Large intestine (tissue), 3 donors: ENCODE measurements at regions not wholly inside any gene's neighbourhood (a gene's known extent, or its start where the extent isn't known, plus 50 kb on each side); places are given as distances from the start of the nearest gene placed in this dataset.
"Not testable (repeated sequence)": the region's sequence is repeated elsewhere in the genome, so short reads cannot be mapped to it uniquely, and the experiment has no call there.

Experiments used
- DNase-seq, 2 donors: peaks; one replicate each; pipeline versions ENCODE4 v3.0.0 to v3.0.0-alpha.2; 2013
- H3K27ac ChIP-seq: one replicate; pipeline ENCODE4 v1.5.1; 2013; ENCODE audit warnings: low read length
- H3K27me3 ChIP-seq: 2 replicates; pipeline ENCODE4 v1.6.1; 2013; ENCODE audit warnings: low read length; ENCODE audit not compliant: control insufficient read depth, insufficient read depth
- H3K36me3 ChIP-seq: 2 replicates; pipeline ENCODE4 v1.6.1; 2013; ENCODE audit warnings: low read length; ENCODE audit not compliant: control insufficient read depth, insufficient read depth
- H3K4me1 ChIP-seq: one replicate; pipeline ENCODE4 v1.6.1; 2013; ENCODE audit warnings: low read length; ENCODE audit not compliant: control insufficient read depth, insufficient read depth
- H3K4me3 ChIP-seq: one replicate; pipeline ENCODE4 v1.5.1; 2013; ENCODE audit warnings: low read length
- H3K9me3 ChIP-seq: one replicate; pipeline ENCODE4 v1.6.1; 2013; ENCODE audit warnings: mild to moderate bottlenecking, low read depth, low read length, moderate library complexity; ENCODE audit not compliant: control insufficient read depth
- WGBS: methylation state at CpG from one replicate; pipeline ENCODE4 v1.1.5; 2013; ENCODE audit warnings: low lambda C conversion rate; ENCODE audit not compliant: insufficient coverage; 5-methylcytosine and 5-hydroxymethylcytosine counted together

DNA sequence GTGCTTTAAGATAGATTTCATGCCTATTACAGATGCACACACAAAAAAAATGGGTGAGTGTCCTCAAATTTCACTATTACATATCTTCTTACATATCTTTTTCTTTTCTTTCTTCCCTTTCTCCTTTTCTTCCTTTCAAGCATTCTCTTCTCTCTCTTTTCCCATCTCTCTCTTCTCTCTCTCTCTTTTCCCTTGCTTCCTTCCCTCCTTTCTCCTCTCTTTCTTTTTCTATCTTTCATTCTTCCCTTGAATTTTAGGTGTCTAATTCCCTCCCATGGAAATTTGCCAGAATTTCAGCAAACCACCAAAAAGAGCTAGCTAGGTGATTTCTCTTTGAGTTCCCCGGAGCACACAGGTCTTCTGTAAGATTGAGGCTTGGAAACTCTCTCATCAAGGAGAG lies 395.3 kb upstream of the RUNX1 start:
- no peak for DNase-seq
- no CpG with 5 or more reads among the region's 1 CpG for WGBS
- no peaks in the 10 kb centered on the region for H3K9me3 ChIP-seq

DNA sequence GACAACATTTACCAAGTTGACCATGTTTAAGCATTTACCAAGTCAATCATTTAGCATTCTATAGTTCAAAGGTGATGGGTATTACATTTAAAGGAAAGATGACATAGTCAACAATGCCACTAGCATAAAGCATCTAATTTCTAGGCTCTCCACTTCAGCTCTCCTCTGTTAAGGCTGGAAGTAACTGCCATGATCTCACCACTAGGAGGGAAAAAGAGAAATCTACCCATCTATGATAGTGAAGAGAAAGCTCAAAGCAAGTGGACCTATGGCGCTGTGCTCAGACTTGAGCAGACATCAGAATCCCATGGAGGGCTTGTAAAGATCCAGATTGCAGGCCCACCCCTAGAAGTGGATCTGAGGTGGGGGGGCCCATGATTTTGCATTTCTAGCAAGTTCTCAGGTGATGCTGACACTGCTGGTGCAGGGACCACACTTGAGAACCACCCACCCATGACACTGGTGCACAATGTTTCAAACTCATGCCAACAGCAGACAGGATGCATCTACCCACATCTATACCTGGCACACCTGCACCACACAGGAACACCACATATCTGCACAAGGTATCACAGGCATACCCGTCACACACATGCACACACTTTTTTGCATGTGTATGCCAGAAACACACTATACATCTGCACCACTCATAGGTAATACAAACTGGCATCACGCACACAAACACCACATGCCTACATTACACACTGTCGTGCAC lies 392.9 kb upstream of the RUNX1 start:
- Histone ChIP-seq H3K4me3 (no peak overlapping the region), H3K36me3 (no peaks in the 10 kb centered on the region), H3K27me3 (no peaks in the 10 kb centered on the region), H3K27ac (no peak overlapping the region), H3K4me1 (peaks cover 6% of the 10 kb centered on the region), H3K9me3 (no peaks in the 10 kb centered on the region)
- DNase-seq = no peak
- WGBS = no CpG with 5 or more reads among the region's 4 CpGs

More for the DNA sequence above, 395.3 kb upstream of the RUNX1 start:
- Histone ChIP-seq H3K4me3 (no peak overlapping the region), H3K36me3 (no peaks in the 10 kb centered on the region), H3K4me1 (no peaks in the 10 kb centered on the region), H3K27ac (no peak overlapping the region), H3K27me3 (no peaks in the 10 kb centered on the region)

DNA sequence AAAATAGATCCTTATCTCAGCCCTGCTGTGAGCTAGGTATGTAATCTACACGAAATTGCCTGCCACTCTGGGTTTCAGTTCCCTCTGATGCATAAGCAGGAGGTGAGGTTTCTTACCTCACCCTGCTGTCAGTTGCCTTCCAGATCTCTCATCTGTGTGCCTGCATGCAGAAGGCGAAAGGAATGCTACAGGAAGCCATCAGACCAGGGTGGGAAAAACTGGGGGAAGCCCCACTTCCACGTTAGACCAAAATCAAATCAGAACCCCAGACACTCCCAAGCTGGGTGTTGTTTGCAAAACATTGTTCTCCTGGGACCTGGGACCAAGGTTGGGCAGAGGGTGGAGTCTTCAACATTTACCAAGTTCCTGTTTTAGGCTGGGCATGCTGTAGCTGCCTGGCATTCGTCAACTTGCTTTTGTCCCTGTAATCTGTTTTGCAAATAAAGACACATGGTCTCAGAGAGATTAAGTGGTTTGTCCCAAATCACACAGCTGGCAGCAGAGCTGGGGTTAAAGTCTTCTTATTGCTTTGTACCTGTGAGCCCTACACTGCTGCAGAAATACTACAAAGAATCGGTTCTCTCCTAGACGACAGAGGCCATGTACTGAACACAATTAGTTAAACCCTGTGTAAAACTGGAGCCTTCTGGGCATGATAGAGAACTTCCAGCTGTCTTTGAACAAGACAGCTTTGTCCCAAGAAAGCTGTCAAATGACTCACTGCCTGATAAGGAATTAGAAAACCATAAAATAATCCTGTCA lies 389.7 kb upstream of the RUNX1 start:
- no peaks in the 10 kb centered on the region for H3K27me3 ChIP-seq
- peak; percentile 20 to 72 for DNase-seq
- H3K27ac ChIP-seq = peak overlapping the region; percentile 46
- H3K4me1 ChIP-seq = peaks cover 6% of the 10 kb centered on the region
- H3K9me3 ChIP-seq = no peaks in the 10 kb centered on the region
- no peak overlapping the region for H3K4me3 ChIP-seq
- WGBS = no CpG with 5 or more reads among the region's 6 CpGs
- no peaks in the 10 kb centered on the region for H3K36me3 ChIP-seq

DNA sequence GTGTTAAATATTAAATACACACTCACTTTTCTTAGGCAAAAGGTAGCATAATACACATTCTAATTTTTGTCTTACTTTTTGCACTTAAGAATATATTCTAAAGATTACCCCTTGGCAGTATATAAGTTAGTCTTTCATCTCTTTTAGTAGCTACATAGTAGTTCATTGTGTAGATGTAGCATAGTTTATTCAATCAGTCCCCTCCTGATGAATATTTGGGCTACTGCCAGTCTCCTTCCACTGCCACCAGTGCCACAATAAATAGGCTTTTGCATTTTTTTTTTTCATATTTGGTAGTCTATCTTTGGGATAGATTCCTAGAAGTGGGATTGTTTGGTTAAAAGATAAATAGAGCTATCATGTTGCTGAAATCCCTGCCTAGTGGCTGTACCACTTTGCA lies 388.8 kb upstream of the RUNX1 start:
- peaks cover 2% of the 10 kb centered on the region for H3K9me3 ChIP-seq
- H3K27me3 ChIP-seq = no peaks in the 10 kb centered on the region
- no peak overlapping the region for H3K27ac ChIP-seq

DNA sequence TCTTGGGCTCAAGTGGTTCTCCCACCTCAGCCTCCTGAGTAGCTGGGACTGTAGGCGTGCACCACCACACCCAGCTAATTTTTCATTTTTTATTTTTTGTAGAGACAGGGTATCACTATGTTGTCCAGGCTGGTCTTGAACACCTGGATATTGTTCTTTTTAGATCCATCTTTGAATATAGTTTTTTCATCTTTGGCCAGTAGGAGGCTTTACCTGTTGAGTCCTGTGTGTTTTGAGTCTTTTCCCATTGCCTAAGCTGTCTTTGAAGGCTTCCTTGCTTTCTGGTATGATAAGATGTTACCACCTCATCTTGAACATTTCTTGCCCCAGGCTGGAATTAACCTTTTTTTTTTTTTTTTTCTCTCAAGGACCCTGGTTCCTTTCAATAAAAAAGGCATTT lies 387.8 kb upstream of the RUNX1 start:
- Histone ChIP-seq H3K4me1 (peaks cover 6% of the 10 kb centered on the region), H3K9me3 (peaks cover 6% of the 10 kb centered on the region), H3K36me3 (no peaks in the 10 kb centered on the region), H3K4me3 (no peak overlapping the region), H3K27me3 (no peaks in the 10 kb centered on the region), H3K27ac (no peak overlapping the region)
- WGBS = no CpG with 5 or more reads among the region's 1 CpG
- no peak for DNase-seq

More for the DNA sequence above, 388.8 kb upstream of the RUNX1 start:
- Histone ChIP-seq H3K4me1 (peaks cover 6% of the 10 kb centered on the region), H3K4me3 (no peak overlapping the region), H3K36me3 (no peaks in the 10 kb centered on the region)
- DNase-seq = no peak

DNA sequence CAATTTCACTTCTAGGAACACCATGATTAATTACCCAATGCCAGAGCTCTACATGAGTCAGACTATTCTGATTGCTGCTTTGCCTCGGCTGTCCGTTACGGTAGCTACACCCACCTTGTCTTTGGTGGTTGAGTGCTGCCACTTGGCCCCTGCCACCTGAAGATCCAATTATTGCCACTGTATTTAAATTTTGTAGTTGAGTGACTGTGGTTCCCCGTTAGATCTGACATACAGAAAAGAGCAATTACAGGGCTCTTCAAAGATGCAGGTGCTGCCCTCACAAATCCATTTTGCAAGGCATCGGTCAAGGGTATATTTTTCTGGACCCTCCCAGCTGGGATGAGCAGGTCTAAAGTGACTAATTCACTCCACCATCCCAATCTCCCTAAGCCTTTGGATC lies 383.5 kb upstream of the RUNX1 start:
- not testable (repeated sequence) for H3K27ac ChIP-seq, H3K4me3 ChIP-seq, H3K36me3 ChIP-seq, DNase-seq, H3K4me1 ChIP-seq, H3K9me3 ChIP-seq, H3K27me3 ChIP-seq
- WGBS = no CpG with 5 or more reads among the region's 5 CpGs

DNA sequence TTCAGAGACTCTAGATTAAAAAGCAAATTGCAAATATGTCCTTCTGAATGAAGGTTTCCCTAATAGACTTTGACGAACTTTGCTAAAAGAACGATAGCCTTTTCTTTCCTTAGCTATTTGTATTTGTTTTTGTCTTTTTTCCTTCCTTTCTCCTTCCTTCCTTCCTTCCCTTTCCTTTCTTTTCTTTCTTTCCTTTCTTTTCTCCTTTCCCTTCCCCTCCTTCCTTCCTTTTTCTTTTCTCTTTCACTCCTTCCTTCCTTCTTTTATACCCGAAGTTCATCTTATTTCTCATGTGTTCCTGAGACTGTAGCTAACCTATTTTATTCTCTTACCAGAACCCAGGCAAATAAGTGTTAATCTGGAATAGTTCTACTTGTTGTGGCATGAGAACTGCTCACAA lies 381.2 kb upstream of the RUNX1 start:
- DNase-seq = no peak
- Histone ChIP-seq H3K4me1 (no peaks in the 10 kb centered on the region), H3K4me3 (no peak overlapping the region), H3K36me3 (no peaks in the 10 kb centered on the region), H3K27ac (no peak overlapping the region), H3K27me3 (peaks cover 7% of the 10 kb centered on the region), H3K9me3 (peaks cover 6% of the 10 kb centered on the region)
- 94% methylated on average over 3 of the region's 3 CpGs for WGBS

DNA sequence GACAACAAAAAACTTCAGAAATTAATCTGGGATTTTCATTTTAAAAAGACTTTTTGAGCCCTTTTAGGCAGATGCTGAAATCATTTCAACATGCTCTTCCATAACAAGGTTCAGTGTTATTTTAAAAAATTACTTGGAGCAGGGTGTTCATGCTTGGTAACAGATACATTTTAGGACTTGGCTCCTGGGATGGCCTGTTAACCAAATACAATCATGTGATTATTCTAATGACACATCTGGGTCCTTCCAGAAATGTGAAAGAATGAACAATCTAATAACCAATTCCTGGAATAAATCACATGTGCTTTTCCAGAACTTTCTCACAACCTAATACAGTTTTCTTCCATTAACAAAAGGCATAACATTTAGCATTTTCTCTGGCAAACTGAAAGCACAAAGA lies 379.8 kb upstream of the RUNX1 start:
- Histone ChIP-seq H3K36me3 (no peaks in the 10 kb centered on the region), H3K27ac (no peak overlapping the region), H3K4me3 (no peak overlapping the region), H3K9me3 (peaks cover 6% of the 10 kb centered on the region), H3K27me3 (peaks cover 7% of the 10 kb centered on the region), H3K4me1 (no peaks in the 10 kb centered on the region)
- no peak for DNase-seq

DNA sequence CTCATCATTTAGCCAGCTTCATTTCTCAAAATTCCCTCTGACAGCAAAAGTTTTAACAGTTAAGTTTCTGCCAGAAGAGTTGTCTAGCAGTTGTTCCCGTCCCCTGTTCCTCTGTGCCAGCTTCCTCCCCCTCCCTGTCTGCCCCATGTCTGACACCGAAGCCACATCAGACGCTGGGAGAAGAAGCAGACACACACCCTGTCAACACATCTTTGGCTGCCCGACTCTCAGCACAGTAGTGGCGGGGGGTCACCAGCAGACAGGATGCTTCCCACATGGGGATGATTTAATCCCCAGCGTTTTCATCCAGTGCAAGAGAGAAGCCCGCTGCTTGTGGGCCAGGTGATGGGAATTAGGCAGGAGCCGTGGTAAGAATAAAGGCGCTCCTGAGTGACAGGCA lies 379.4 kb upstream of the RUNX1 start:
- Histone ChIP-seq H3K27me3 (peaks cover 7% of the 10 kb centered on the region), H3K4me1 (no peaks in the 10 kb centered on the region), H3K4me3 (no peak overlapping the region), H3K27ac (no peak overlapping the region), H3K36me3 (no peaks in the 10 kb centered on the region), H3K9me3 (peaks cover 6% of the 10 kb centered on the region)
- no CpG with 5 or more reads among the region's 9 CpGs for whole genome bisulfite sequencing
- DNase-seq = no peak

DNA sequence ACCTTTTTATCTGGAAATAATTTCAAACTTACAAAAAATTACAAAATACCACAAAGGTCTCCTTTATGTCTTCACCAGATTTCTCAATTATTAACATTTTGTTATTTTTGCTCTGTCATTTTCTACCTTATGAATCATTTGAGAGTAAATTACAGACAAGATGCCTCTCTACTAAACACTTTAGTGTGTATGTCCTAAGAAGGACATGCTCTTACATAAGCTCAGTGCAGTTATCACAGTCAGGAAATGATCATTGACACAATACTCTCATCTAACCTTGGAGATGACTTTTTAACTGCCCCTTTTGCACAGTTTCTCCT lies 378.9 kb upstream of the RUNX1 start:
- Histone ChIP-seq H3K9me3 (peaks cover 4% of the 10 kb centered on the region), H3K4me3 (no peak overlapping the region), H3K27ac (no peak overlapping the region), H3K36me3 (no peaks in the 10 kb centered on the region), H3K27me3 (peaks cover 7% of the 10 kb centered on the region), H3K4me1 (no peaks in the 10 kb centered on the region)
- DNase-seq = no peak
